OCI-LY1 (cell line): ENCODE measurements at regions not wholly inside any gene's neighbourhood (a gene's known extent, or its start where the extent isn't known, plus 50 kb on each side); places are given as distances from the start of the nearest gene placed in this dataset.
A peak's percentile ranks its signal among the peaks of the same experiment; 100 is the strongest.

ENCODE experiments used
- H2AFZ ChIP-seq: fragments of 200-600 bp; sonication (generic), shearing (Covaris generic); 2 replicates; pipeline ENCODE4 v1.6.0; 2014; ENCODE audit warnings: antibody characterized with exemption, mild to moderate bottlenecking, low read length
- H3F3A ChIP-seq: fragments of 200-600 bp; sonication (generic), shearing (Covaris generic); 2 replicates; pipeline ENCODE4 v1.6.0; 2014; ENCODE audit warnings: mild to moderate bottlenecking, antibody characterized with exemption, low read length, moderate library complexity; ENCODE audit not compliant: insufficient read depth
- H3K27ac ChIP-seq: fragments of 200-600 bp; sonication (generic); 2 replicates; pipeline ENCODE4 v1.5.1; 2014; ENCODE audit warnings: low read length, mixed run types, mild to moderate bottlenecking, low read depth; ENCODE audit not compliant: poor library complexity, severe bottlenecking
- H3K27me3 ChIP-seq: fragments of 200-600 bp; sonication (generic); 2 replicates; pipeline ENCODE4 v1.6.0; 2014; ENCODE audit warnings: antibody characterized with exemption, mild to moderate bottlenecking, low read length, moderate library complexity; ENCODE audit not compliant: insufficient read depth
- H3K36me3 ChIP-seq: fragments of 200-600 bp; sonication (generic); 2 replicates; pipeline ENCODE4 v1.6.1; 2014; ENCODE audit warnings: mild to moderate bottlenecking, antibody characterized with exemption, low read length, moderate library complexity, mixed read lengths; ENCODE audit not compliant: insufficient read depth
- H3K4me1 ChIP-seq: fragments of 200-600 bp; sonication (generic); 2 replicates; pipeline ENCODE4 v1.5.1; 2014; ENCODE audit warnings: mild to moderate bottlenecking, low read length, moderate library complexity; ENCODE audit not compliant: insufficient read depth, severe bottlenecking
- H3K4me2 ChIP-seq: fragments of 200-600 bp; sonication (generic), shearing (Covaris generic); 2 replicates; pipeline ENCODE4 v1.6.1; 2014; ENCODE audit warnings: low read length
- H3K4me3 ChIP-seq: fragments of 200-600 bp; sonication (generic); 2 replicates; pipeline ENCODE4 v1.5.1; 2014; ENCODE audit warnings: low read length, low read depth, mild to moderate bottlenecking, mixed read lengths; ENCODE audit not compliant: poor library complexity, severe bottlenecking
- H3K79me2 ChIP-seq: fragments of 200-600 bp; shearing (Covaris generic); 2 replicates; pipeline ENCODE4 v1.6.1; 2016; ENCODE audit warnings: mixed run types, low read length, mixed read lengths; ENCODE audit not compliant: insufficient read depth
- H3K9ac ChIP-seq: fragments of 200-600 bp; sonication (generic), shearing (Covaris generic); 2 replicates; pipeline ENCODE4 v1.6.1; 2014; ENCODE audit warnings: mild to moderate bottlenecking, low read length, mixed read lengths
- H3K9me2 ChIP-seq: fragments of 200-600 bp; sonication (generic), shearing (Covaris generic); 2 replicates; pipeline ENCODE4 v1.6.1; 2014; ENCODE audit warnings: low read depth, mild to moderate bottlenecking, low read length, mixed read lengths
- H3K9me3 ChIP-seq: fragments of 200-600 bp; shearing (Covaris generic); 2 replicates; pipeline ENCODE4 v1.6.1; 2014; ENCODE audit warnings: low read length, mixed read lengths
- H4K20me1 ChIP-seq: fragments of 200-600 bp; sonication (generic), shearing (Covaris generic); 2 replicates; pipeline ENCODE4 v1.6.0; 2016; ENCODE audit warnings: mild to moderate bottlenecking, low read length; ENCODE audit not compliant: insufficient read depth
- CTCF ChIP-seq: fragments of 200-600 bp; sonication (generic), shearing (Covaris generic); IDR thresholded peaks from 2 replicates; pipeline ENCODE4 v1.5.1; 2017; ENCODE audit warnings: mild to moderate bottlenecking, antibody characterized with exemption, low read length, moderate library complexity, mixed read lengths
- EZH2 ChIP-seq: fragments of 200-600 bp; sonication (generic), shearing (Covaris generic); IDR thresholded peaks from 2 replicates; pipeline ENCODE4 v1.8.0; 2017; ENCODE audit warnings: borderline replicate concordance, mixed run types, mild to moderate bottlenecking, antibody characterized with exemption, low read length, moderate library complexity, mixed read lengths

- H3F3A ChIP-seq, result no peaks in the 10 kb centered on the region
- no peak overlapping the region for H3K27ac ChIP-seq
- H3K9me3 ChIP-seq, result no peaks in the 10 kb centered on the region
- no peak overlapping the region for H3K4me2 ChIP-seq
- H2AFZ ChIP-seq, result no peak overlapping the region
- no peak overlapping the region for H3K4me3 ChIP-seq
- TF ChIP-seq CTCF (peak; percentile 44), EZH2 (no peak)
- no peaks in the 10 kb centered on the region for H3K36me3 ChIP-seq
- H4K20me1 ChIP-seq, result no peaks in the 10 kb centered on the region
- no peaks in the 10 kb centered on the region for H3K9me2 ChIP-seq
- no peaks in the 10 kb centered on the region for H3K4me1 ChIP-seq
- no peaks in the 10 kb centered on the region for H3K27me3 ChIP-seq
- H3K9ac ChIP-seq, result no peak overlapping the region
- H3K79me2 ChIP-seq, result no peaks in the 10 kb centered on the region
These were observed 424.5 kb upstream of the CTSO start for GRCh38 chr4:156378033-156378665.

DNA sequence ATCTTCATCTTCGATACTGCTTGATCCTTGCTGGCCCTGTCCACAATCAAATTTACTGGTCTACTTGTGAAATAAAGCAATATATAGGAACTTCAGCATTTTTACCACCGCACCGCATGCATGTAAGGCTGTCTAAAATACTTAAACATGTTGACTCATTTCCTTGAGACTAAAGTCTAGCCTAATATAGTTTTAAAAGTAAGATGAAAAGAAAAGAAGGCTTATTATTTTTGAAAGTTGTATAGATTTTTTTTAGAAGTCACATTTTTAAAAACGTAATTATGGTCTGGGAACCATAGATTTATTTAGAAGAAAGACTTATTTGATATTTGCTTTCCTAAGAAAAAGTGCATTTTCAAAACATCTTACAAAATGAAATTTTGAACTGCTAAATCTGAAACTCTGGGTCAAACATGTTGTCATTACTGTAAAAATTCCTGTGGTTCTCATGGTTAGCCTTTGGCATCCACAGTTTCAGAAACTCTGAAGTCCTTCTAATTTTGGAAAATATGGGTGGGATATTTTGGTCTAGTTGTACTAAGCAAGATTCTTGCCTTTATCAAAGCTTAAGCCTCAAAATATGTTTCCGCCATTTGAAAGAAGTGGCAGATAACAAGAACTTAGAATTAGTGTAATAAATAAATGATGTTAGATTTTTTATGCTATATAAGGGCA is 423.5 kb upstream of the CTSO start:
- Histone ChIP-seq H3K9me2 (no peaks in the 10 kb centered on the region), H3K4me1 (no peaks in the 10 kb centered on the region), H3K27ac (no peak overlapping the region), H3F3A (no peaks in the 10 kb centered on the region), H3K79me2 (no peaks in the 10 kb centered on the region), H3K9me3 (no peaks in the 10 kb centered on the region), H2AFZ (no peak overlapping the region), H3K4me2 (no peak overlapping the region), H3K27me3 (no peaks in the 10 kb centered on the region), H3K4me3 (no peak overlapping the region), H4K20me1 (no peaks in the 10 kb centered on the region), H3K9ac (no peak overlapping the region), H3K36me3 (no peaks in the 10 kb centered on the region)
- TF ChIP-seq EZH2 (no peak), CTCF (no peak)

DNA sequence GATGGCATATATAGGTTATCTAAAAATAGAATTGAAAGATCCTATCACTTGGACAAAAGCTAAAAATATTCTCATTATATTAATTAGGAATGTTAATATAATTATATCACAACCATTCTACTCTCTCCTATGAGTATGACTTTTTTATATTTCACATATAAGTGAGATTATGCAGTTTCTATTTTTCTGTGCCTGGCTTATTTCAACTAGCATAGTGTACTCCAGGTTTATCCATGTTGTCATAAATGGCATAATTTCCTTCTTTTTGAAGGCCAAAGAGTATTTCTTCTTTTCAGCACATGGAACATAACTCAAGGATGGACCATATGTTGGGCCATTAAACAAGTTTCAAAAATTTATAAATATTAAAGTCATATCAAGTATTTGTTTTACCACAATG is 421.2 kb upstream of the CTSO start:
- no peaks in the 10 kb centered on the region for H3K4me1 ChIP-seq
- H4K20me1 ChIP-seq, result no peaks in the 10 kb centered on the region
- H3K9me2 ChIP-seq, result no peaks in the 10 kb centered on the region
- H3K9ac ChIP-seq, result no peak overlapping the region
- no peak overlapping the region for H2AFZ ChIP-seq
- no peaks in the 10 kb centered on the region for H3F3A ChIP-seq
- H3K9me3 ChIP-seq, result no peaks in the 10 kb centered on the region
- no peaks in the 10 kb centered on the region for H3K79me2 ChIP-seq
- no peaks in the 10 kb centered on the region for H3K36me3 ChIP-seq
- H3K4me2 ChIP-seq, result no peak overlapping the region
- H3K4me3 ChIP-seq, result no peak overlapping the region
- no peaks in the 10 kb centered on the region for H3K27me3 ChIP-seq
- no peak for TF ChIP-seq EZH2
- no peak for TF ChIP-seq CTCF
- H3K27ac ChIP-seq, result no peak overlapping the region
